Esophagus mucosa (tissue), 1 donor: ENCODE measurements at regions not wholly inside any gene's neighbourhood (a gene's known extent, or its start where the extent isn't known, plus 50 kb on each side); places are given as distances from the start of the nearest gene placed in this dataset.

Experiments
- ATAC-seq: fragments of 200-7000 bp; cut with Tn5 transposase; one replicate; pipeline ENCODE4 v1.9.1; 2020
- donor health status: DM: yes; HTN: yes; CAD: no.

GRCh38 chr3:30170681-30171438 is 435.5 kb upstream of the TGFBR2 start:
- ATAC-seq = no peak

- no peak for ATAC-seq
These were observed 432.0 kb upstream of the TGFBR2 start for GRCh38 chr3:30174357-30174756.

- no peak for ATAC-seq
These were observed 425.9 kb upstream of the TGFBR2 start for GRCh38 chr3:30180310-30181177.

GRCh38 chr3:30181178-30181465 is 425.3 kb upstream of the TGFBR2 start:
- no peak for ATAC-seq

GRCh38 chr3:30181581-30181980 is 424.8 kb upstream of the TGFBR2 start:
- no peak for ATAC-seq

GRCh38 chr3:30183421-30183820 is 423.0 kb upstream of the TGFBR2 start:
- no peak for ATAC-seq

- ATAC-seq = no peak
These were observed 422.1 kb upstream of the TGFBR2 start for GRCh38 chr3:30184091-30184810.

GRCh38 chr3:30185872-30186271 is 420.5 kb upstream of the TGFBR2 start:
- no peak for ATAC-seq

- no peak for ATAC-seq
These were observed 419.6 kb upstream of the TGFBR2 start for GRCh38 chr3:30186741-30187219.

GRCh38 chr3:30187366-30187765 is 419.0 kb upstream of the TGFBR2 start:
- no peak for ATAC-seq

GRCh38 chr3:30188713-30189112 is 417.7 kb upstream of the TGFBR2 start:
- peak; percentile 74 for ATAC-seq

GRCh38 chr3:30189900-30190299 is 416.5 kb upstream of the TGFBR2 start:
- ATAC-seq = no peak

- no peak for ATAC-seq
These were observed 412.8 kb upstream of the TGFBR2 start for GRCh38 chr3:30193625-30194044.

GRCh38 chr3:30195352-30195751 is 411.0 kb upstream of the TGFBR2 start:
- no peak for ATAC-seq

GRCh38 chr3:30198162-30198561 is 408.2 kb upstream of the TGFBR2 start:
- no peak for ATAC-seq

- peak; percentile 45 for ATAC-seq
These were observed 407.2 kb upstream of the TGFBR2 start for GRCh38 chr3:30199096-30199759.

GRCh38 chr3:30199855-30200254 is 406.5 kb upstream of the TGFBR2 start:
- no peak for ATAC-seq

- no peak for ATAC-seq
These were observed 404.7 kb upstream of the TGFBR2 start for GRCh38 chr3:30201715-30202114.

- no peak for ATAC-seq
These were observed 403.1 kb upstream of the TGFBR2 start for GRCh38 chr3:30203301-30203700.

GRCh38 chr3:30204126-30204525 is 402.3 kb upstream of the TGFBR2 start:
- ATAC-seq = no peak

GRCh38 chr3:30206051-30206450 is 400.4 kb upstream of the TGFBR2 start:
- no peak for ATAC-seq

GRCh38 chr3:30221619-30222018 is 384.8 kb upstream of the TGFBR2 start:
- no peak for ATAC-seq

- no peak for ATAC-seq
These were observed 384.0 kb upstream of the TGFBR2 start for GRCh38 chr3:30222441-30222840.
